Naive B cell (primary cell): ENCODE measurements at regions not wholly inside any gene's neighbourhood (a gene's known extent, or its start where the extent isn't known, plus 50 kb on each side); places are given as distances from the start of the nearest gene placed in this dataset.

Source experiments
- ATAC-seq, 2 donors: fragments of 150-1000 bp; cut with Tn5 transposase; 2 replicates each; pipeline ENCODE4 v1.10.0; 2021; ENCODE audit warnings: low read depth in 2 of 2, mild to moderate bottlenecking in 2 of 2, moderate library complexity in 2 of 2
- DNase-seq: peaks from one replicate; pipeline ENCODE4 v3.0.0; 2022
- H3K27ac Mint-ChIP-seq, 6 donors: one replicate each; pipeline ENCODE4 v1.8.0; 2020 to 2022; ENCODE audit warnings: mild to moderate bottlenecking in 6 of 6, mixed read lengths in 6 of 6, moderate library complexity in 5 of 6, inconsistent platforms in 2 of 6
- H3K27me3 Mint-ChIP-seq, 3 donors: one replicate each; pipeline ENCODE4 v1.8.0; 2021 to 2022; ENCODE audit warnings: mixed read lengths in 3 of 3, mild to moderate bottlenecking in 1 of 3
- H3K36me3 Mint-ChIP-seq, 2 donors: one replicate each; pipeline ENCODE4 v1.8.0; 2020 to 2022; ENCODE audit warnings: mixed read lengths in 2 of 2, inconsistent platforms in 1 of 2, mild to moderate bottlenecking in 1 of 2
- H3K4me1 Mint-ChIP-seq, 3 donors: one replicate each; pipeline ENCODE4 v1.8.0; 2020 to 2022; ENCODE audit warnings: mixed read lengths in 3 of 3, inconsistent platforms in 1 of 3, mild to moderate bottlenecking in 1 of 3, moderate library complexity in 1 of 3
- H3K4me3 Mint-ChIP-seq, 8 donors: one replicate each; pipeline ENCODE4 v1.8.0; 2020 to 2022; ENCODE audit warnings: mild to moderate bottlenecking in 8 of 8, mixed read lengths in 8 of 8, moderate library complexity in 8 of 8, inconsistent platforms in 2 of 8
- H3K9me3 Mint-ChIP-seq, 7 donors: one replicate each; pipeline ENCODE4 v1.8.0; 2020 to 2022; ENCODE audit warnings: mixed read lengths in 7 of 7, mild to moderate bottlenecking in 5 of 7, inconsistent platforms in 2 of 7, moderate library complexity in 1 of 7

DNA sequence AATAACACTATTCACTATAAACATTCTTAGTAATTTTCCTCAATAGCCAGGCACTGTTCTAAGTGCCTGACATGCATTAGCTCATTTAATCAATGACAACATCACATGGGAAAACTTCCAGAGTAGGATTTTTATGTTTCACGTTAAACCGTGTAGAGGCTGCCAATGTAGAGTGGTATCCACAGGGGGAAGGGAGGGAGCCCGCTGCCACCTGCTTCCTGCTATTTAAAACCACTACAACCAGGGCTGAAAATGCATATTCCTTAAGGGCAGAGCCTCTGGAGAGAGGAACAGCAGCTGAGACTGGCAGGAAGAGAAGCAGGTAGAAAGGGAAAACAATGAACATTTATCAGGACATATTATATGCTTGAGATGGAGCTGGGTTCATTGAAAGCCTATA, 684.3 kb upstream of the AUTS2 start:
- no peaks in the 10 kb centered on the region for H3K27me3 Mint-ChIP-seq
- peak overlapping the region in 1 of 6 donors; percentile 42 for H3K27ac Mint-ChIP-seq
- H3K36me3 Mint-ChIP-seq = no peaks in the 10 kb centered on the region
- ATAC-seq = no peak
- DNase-seq = no peak
- H3K9me3 Mint-ChIP-seq = peaks cover 9 to 41% (median 21%) of the 10 kb centered on the region in 7 donors
- H3K4me3 Mint-ChIP-seq = no peak overlapping the region
- H3K4me1 Mint-ChIP-seq = no peaks in the 10 kb centered on the region

- H3K9me3 Mint-ChIP-seq = peaks cover 9 to 54% (median 29%) of the 10 kb centered on the region in 7 donors
Observed at GRCh38 chr7:68917041-68917651, 681.1 kb upstream of the AUTS2 start.

GRCh38 chr7:68918621-68919020, 679.7 kb upstream of the AUTS2 start:
- ATAC-seq = no peak
- Mint-ChIP-seq H3K4me3 (no peak overlapping the region), H3K27ac (no peak overlapping the region), H3K4me1 (no peaks in the 10 kb centered on the region), H3K9me3 (peaks cover 4 to 49% (median 30%) of the 10 kb centered on the region in 7 donors), H3K27me3 (no peaks in the 10 kb centered on the region), H3K36me3 (no peaks in the 10 kb centered on the region)
- DNase-seq = no peak

More at GRCh38 chr7:68917041-68917651, 681.1 kb upstream of the AUTS2 start:
- no peak for DNase-seq
- Mint-ChIP-seq H3K4me1 (no peaks in the 10 kb centered on the region), H3K27me3 (no peaks in the 10 kb centered on the region), H3K27ac (no peak overlapping the region), H3K4me3 (no peak overlapping the region), H3K36me3 (no peaks in the 10 kb centered on the region)
- ATAC-seq = no peak

- Mint-ChIP-seq H3K4me3 (no peak overlapping the region), H3K36me3 (peaks cover 0 to 6% of the 10 kb centered on the region in 2 donors), H3K9me3 (peaks cover 6 to 44% (median 14%) of the 10 kb centered on the region in 7 donors), H3K4me1 (no peaks in the 10 kb centered on the region), H3K27ac (no peak overlapping the region), H3K27me3 (peaks cover 0 to 5% (median 0%) of the 10 kb centered on the region in 3 donors)
- no peak for DNase-seq
- ATAC-seq = no peak
Observed at GRCh38 chr7:68922850-68923249, 675.4 kb upstream of the AUTS2 start.

DNA sequence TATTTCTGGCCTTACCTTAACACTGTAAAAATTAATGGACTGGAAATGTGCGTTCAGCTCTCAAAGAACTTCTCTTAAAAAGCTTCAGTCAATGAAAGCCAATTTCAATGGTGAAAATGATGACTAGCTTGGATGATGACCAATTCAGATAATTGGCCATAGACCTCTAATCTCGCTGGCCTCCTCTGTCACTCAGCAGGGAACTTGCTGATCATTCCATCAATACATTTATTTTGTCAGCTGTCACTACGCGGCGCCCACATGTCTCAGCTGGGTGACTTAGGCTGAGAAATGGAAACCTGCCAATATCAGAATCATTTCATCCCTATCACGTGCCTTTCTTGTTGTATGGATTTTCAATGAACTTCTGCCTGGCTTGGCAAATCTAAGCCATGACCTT, 673.0 kb upstream of the AUTS2 start:
- no peak overlapping the region for H3K4me3 Mint-ChIP-seq
- peaks cover 0 to 5% (median 0%) of the 10 kb centered on the region in 3 donors for H3K27me3 Mint-ChIP-seq
- H3K4me1 Mint-ChIP-seq = no peaks in the 10 kb centered on the region

DNA sequence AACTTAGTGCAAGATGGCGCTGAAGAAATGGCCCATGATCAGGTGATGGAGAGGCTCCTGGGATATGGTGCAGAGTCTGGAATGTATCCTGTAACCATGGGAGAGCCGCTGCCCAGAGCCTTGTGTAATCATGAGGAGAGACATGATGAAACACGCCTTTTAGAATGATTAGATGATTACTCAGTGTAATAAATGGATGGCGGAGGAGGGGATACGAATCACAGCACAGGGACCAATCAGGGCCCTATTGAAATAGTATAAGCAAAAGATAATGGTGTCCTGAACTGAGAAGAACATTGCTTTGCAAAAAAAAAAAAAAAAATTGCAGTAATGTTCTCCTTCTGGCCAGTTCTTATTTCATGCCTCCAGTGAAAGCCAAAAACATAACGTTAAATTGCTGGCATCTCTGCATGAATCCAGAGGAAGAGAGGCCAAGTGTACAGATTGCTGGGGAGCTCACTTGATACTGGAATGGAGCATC, 668.5 kb upstream of the AUTS2 start:
- Mint-ChIP-seq H3K9me3 (peaks cover 0 to 18% (median 9%) of the 10 kb centered on the region in 7 donors), H3K36me3 (peaks cover 0 to 5% of the 10 kb centered on the region in 2 donors), H3K27me3 (peaks cover 0 to 9% (median 6%) of the 10 kb centered on the region in 3 donors), H3K27ac (no peak overlapping the region), H3K4me1 (no peaks in the 10 kb centered on the region), H3K4me3 (no peak overlapping the region)
- ATAC-seq (no peak), DNase-seq (no peak)

More for the DNA sequence above, 673.0 kb upstream of the AUTS2 start:
- Mint-ChIP-seq H3K27ac (no peak overlapping the region), H3K36me3 (peaks cover 0 to 6% of the 10 kb centered on the region in 2 donors), H3K9me3 (peaks cover 5 to 37% (median 15%) of the 10 kb centered on the region in 7 donors)
- DNase-seq = no peak
- ATAC-seq = no peak

- Mint-ChIP-seq H3K27ac (no peak overlapping the region), H3K27me3 (peaks cover 0 to 6% (median 4%) of the 10 kb centered on the region in 3 donors), H3K9me3 (peaks cover 2 to 33% (median 18%) of the 10 kb centered on the region in 7 donors), H3K4me1 (no peaks in the 10 kb centered on the region), H3K4me3 (no peak overlapping the region), H3K36me3 (peaks cover 0 to 8% of the 10 kb centered on the region in 2 donors)
- DNase-seq (no peak), ATAC-seq (no peak)
Observed at GRCh38 chr7:68936471-68937035, 661.7 kb upstream of the AUTS2 start.

DNA sequence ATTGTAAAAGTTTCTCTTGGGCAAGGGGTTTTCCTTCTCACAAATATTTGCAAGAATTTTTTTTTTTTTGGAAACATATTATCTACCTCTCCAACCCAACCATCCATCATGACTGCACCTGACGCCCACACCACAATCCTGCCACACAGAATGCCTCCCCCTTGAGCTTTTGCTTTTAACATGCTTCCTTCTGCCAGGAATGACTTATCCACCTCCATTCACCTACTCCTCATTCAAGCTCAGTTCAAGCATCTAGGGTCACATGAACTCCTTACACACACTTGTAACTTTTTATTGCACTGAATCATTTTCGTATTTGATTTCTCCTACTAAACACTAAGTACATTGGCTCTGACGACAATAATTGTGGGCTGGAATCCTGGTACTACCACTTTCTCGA, 660.1 kb upstream of the AUTS2 start:
- Mint-ChIP-seq H3K27me3 (peaks cover 0 to 2% (median 0%) of the 10 kb centered on the region in 3 donors), H3K9me3 (peaks cover under 1 to 32% (median 16%) of the 10 kb centered on the region in 7 donors), H3K4me1 (no peaks in the 10 kb centered on the region), H3K4me3 (no peak overlapping the region), H3K27ac (no peak overlapping the region), H3K36me3 (peaks cover 0 to 8% of the 10 kb centered on the region in 2 donors)
- ATAC-seq (no peak), DNase-seq (no peak)

- Mint-ChIP-seq H3K4me1 (no peaks in the 10 kb centered on the region), H3K9me3 (peaks cover 12 to 62% (median 24%) of the 10 kb centered on the region in 7 donors), H3K27me3 (no peaks in the 10 kb centered on the region), H3K27ac (no peak overlapping the region), H3K4me3 (peak overlapping the region in 1 of 8 donors; percentile 35), H3K36me3 (peaks cover 0 to 8% of the 10 kb centered on the region in 2 donors)
- no peak for ATAC-seq
- no peak for DNase-seq
Observed at GRCh38 chr7:68943786-68944185, 654.5 kb upstream of the AUTS2 start.

- H3K36me3 Mint-ChIP-seq = peaks cover 7 to 17% of the 10 kb centered on the region in 2 donors
- H3K27me3 Mint-ChIP-seq = peaks cover 0 to 18% (median 17%) of the 10 kb centered on the region in 3 donors
- ATAC-seq = no peak
- H3K4me1 Mint-ChIP-seq = peaks cover 0 to 5% (median 0%) of the 10 kb centered on the region in 3 donors
- no peak overlapping the region for H3K27ac Mint-ChIP-seq
- no peak for DNase-seq
- H3K4me3 Mint-ChIP-seq = no peak overlapping the region
- H3K9me3 Mint-ChIP-seq = peaks cover 0 to 25% (median 5%) of the 10 kb centered on the region in 7 donors
Observed at GRCh38 chr7:68955656-68956055, 642.6 kb upstream of the AUTS2 start.

GRCh38 chr7:68958571-68958970, 639.7 kb upstream of the AUTS2 start:
- H3K27ac Mint-ChIP-seq = no peak overlapping the region
- peaks cover 0 to 18% (median 11%) of the 10 kb centered on the region in 3 donors for H3K27me3 Mint-ChIP-seq
- ATAC-seq (no peak), DNase-seq (no peak)
- H3K4me3 Mint-ChIP-seq = no peak overlapping the region
- peaks cover 7 to 17% of the 10 kb centered on the region in 2 donors for H3K36me3 Mint-ChIP-seq
- peaks cover 0 to 25% (median 7%) of the 10 kb centered on the region in 7 donors for H3K9me3 Mint-ChIP-seq
- H3K4me1 Mint-ChIP-seq = peaks cover 0 to 5% (median 0%) of the 10 kb centered on the region in 3 donors

DNA sequence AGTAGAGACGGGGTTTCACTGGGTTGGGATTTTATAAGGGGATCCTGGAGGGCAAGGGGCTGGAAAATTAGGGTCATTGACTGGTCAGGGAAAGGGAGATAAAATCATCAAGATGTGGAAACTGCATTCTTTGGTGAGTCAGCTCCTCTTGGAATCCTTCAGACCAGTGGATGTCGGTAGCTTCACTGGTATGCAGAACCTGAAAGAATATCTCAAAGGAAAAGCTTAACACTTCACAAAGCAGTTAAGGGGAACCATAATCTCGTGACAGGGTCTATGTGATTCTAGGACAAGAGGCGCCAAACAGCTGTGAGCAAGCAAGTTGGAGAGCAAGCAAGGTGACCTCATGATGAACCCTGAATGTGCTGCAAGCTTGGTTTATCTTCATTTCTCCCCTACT, 634.7 kb upstream of the AUTS2 start:
- no peak for ATAC-seq
- H3K9me3 Mint-ChIP-seq = peaks cover 0 to 12% (median 5%) of the 10 kb centered on the region in 7 donors
- no peaks in the 10 kb centered on the region for H3K4me1 Mint-ChIP-seq
- H3K36me3 Mint-ChIP-seq = no peaks in the 10 kb centered on the region
- H3K27ac Mint-ChIP-seq = peak overlapping the region in 1 of 6 donors; percentile 25
- no peak for DNase-seq
- no peak overlapping the region for H3K4me3 Mint-ChIP-seq
- H3K27me3 Mint-ChIP-seq = peaks cover 0 to 5% (median 0%) of the 10 kb centered on the region in 3 donors

DNA sequence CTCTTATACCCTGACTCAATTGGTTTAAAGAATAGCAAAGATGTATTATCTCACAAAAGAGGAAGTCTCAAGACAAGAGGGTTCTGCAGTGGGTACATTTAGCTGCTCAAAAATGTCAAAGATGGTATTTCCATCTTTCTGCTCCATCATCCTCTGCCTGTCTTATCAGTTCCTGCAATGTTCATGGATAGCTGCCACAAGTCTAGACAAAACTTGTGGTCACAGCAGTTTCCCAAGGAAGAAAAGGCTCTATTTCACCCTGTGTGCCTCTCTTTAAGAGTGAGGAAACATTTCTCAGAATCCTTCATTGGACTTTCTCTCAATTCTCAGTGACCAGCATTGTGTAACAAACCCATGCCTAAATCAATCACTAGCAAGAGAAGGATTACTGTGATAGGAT, 634.2 kb upstream of the AUTS2 start:
- H3K4me1 Mint-ChIP-seq = no peaks in the 10 kb centered on the region
- ATAC-seq = no peak
- H3K27ac Mint-ChIP-seq = no peak overlapping the region
- no peak for DNase-seq
- H3K27me3 Mint-ChIP-seq = peaks cover 0 to 5% (median 0%) of the 10 kb centered on the region in 3 donors
- no peaks in the 10 kb centered on the region for H3K36me3 Mint-ChIP-seq
- H3K9me3 Mint-ChIP-seq = peaks cover 0 to 12% (median 5%) of the 10 kb centered on the region in 7 donors
- no peak overlapping the region for H3K4me3 Mint-ChIP-seq

DNA sequence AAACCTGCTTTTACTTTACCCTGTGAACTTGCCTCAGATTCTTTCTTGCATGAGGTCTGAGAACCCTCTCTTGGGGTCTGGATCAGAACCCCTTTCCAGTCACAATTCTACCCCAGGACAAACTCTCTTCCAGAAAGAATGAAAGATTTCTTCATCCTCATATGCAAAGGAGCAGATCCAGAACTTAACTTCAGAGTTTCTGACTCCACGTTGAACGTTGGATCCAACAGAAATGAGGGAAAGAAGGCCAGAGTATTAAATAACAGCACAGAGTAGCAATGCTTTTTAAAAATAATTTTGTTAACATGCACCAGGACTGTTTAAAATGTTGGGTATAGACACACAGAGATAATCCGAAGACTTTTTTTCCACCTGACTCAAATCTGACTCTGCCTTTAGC, 632.9 kb upstream of the AUTS2 start:
- no peak overlapping the region for H3K4me3 Mint-ChIP-seq
- H3K27ac Mint-ChIP-seq = peak overlapping the region in 1 of 6 donors; percentile 6
- H3K9me3 Mint-ChIP-seq = peaks cover 3 to 10% (median 5%) of the 10 kb centered on the region in 7 donors
- peaks cover 0 to 5% (median 0%) of the 10 kb centered on the region in 3 donors for H3K27me3 Mint-ChIP-seq
- no peaks in the 10 kb centered on the region for H3K36me3 Mint-ChIP-seq
- ATAC-seq = no peak
- no peak for DNase-seq
- no peaks in the 10 kb centered on the region for H3K4me1 Mint-ChIP-seq
